Right atrium auricular region (tissue), 2 donors: ENCODE measurements at regions not wholly inside any gene's neighbourhood (a gene's known extent, or its start where the extent isn't known, plus 50 kb on each side); places are given as distances from the start of the nearest gene placed in this dataset.
"Not testable (repeated sequence)": the region's sequence is repeated elsewhere in the genome, so short reads cannot be mapped to it uniquely, and the experiment has no call there.

ENCODE experiments used
- DNase-seq: peaks from one replicate; pipeline ENCODE4 v3.0.0-alpha.2; 2019; ENCODE audit warnings: low spot score
- H3K27ac ChIP-seq, 2 donors: fragments of 200-600 bp; sonication (generic); 1 replicate in 1 of 2; 2 replicates in 1 of 2; pipeline ENCODE4 v1.5.1; 2016 to 2019
- H3K27me3 ChIP-seq, 2 donors: fragments of 200-600 bp; sonication (generic); one replicate each; pipeline versions ENCODE4 v1.5.1 to v1.6.0; 2017 to 2019
- H3K36me3 ChIP-seq: fragments of 200-600 bp; sonication (generic); one replicate; pipeline ENCODE4 v1.5.1; 2016
- H3K4me1 ChIP-seq, 2 donors: fragments of 200-600 bp; sonication (generic); one replicate each; pipeline versions ENCODE4 v1.5.1 to v1.6.0; 2017 to 2019
- H3K4me3 ChIP-seq, 2 donors: fragments of 200-600 bp; sonication (generic); 1 replicate in 1 of 2; 2 replicates in 1 of 2; pipeline ENCODE4 v1.5.1; 2017 to 2019; ENCODE audit warnings: mild to moderate bottlenecking in 1 of 2, moderate library complexity in 1 of 2
- H3K9me3 ChIP-seq, 2 donors: fragments of 200-600 bp; sonication (generic); one replicate each; pipeline ENCODE4 v1.5.1; 2019
- CTCF ChIP-seq, 2 donors: fragments of 200-600 bp; sonication (generic); IDR thresholded peaks; one replicate each; pipeline ENCODE4 v1.5.1; 2019; ENCODE audit warnings: antibody characterized with exemption in 2 of 2

GRCh38 chr3:31105438-31106077 lies 211.1 kb upstream of the GADL1 start:
- Histone ChIP-seq H3K4me1 (no peaks in the 10 kb centered on the region), H3K36me3 (no peaks in the 10 kb centered on the region), H3K9me3 (no peaks in the 10 kb centered on the region), H3K4me3 (no peak overlapping the region), H3K27ac (no peak overlapping the region), H3K27me3 (no peaks in the 10 kb centered on the region)
- DNase-seq, result no peak
- no peak for TF ChIP-seq CTCF (IDR thresholded peaks at IDR 0.05)

GRCh38 chr3:31106204-31106603 lies 211.7 kb upstream of the GADL1 start:
- H3K9me3 ChIP-seq, result no peaks in the 10 kb centered on the region
- no peaks in the 10 kb centered on the region for H3K36me3 ChIP-seq
- no peaks in the 10 kb centered on the region for H3K4me1 ChIP-seq
- no peak for TF ChIP-seq CTCF (IDR thresholded peaks at IDR 0.05)
- no peaks in the 10 kb centered on the region for H3K27me3 ChIP-seq
- no peak overlapping the region for H3K4me3 ChIP-seq
- DNase-seq, result no peak
- H3K27ac ChIP-seq, result no peak overlapping the region

GRCh38 chr3:31106912-31107311 lies 212.5 kb upstream of the GADL1 start:
- no peak overlapping the region for H3K27ac ChIP-seq
- no peaks in the 10 kb centered on the region for H3K36me3 ChIP-seq
- TF ChIP-seq CTCF (IDR thresholded peaks at IDR 0.05), result no peak
- no peak for DNase-seq
- no peaks in the 10 kb centered on the region for H3K9me3 ChIP-seq
- no peaks in the 10 kb centered on the region for H3K4me1 ChIP-seq
- no peaks in the 10 kb centered on the region for H3K27me3 ChIP-seq
- H3K4me3 ChIP-seq, result no peak overlapping the region

GRCh38 chr3:31114929-31115283 lies 220.4 kb upstream of the GADL1 start:
- Histone ChIP-seq H3K36me3 (no peaks in the 10 kb centered on the region), H3K4me1 (no peaks in the 10 kb centered on the region), H3K9me3 (no peaks in the 10 kb centered on the region), H3K27ac (no peak overlapping the region), H3K27me3 (no peaks in the 10 kb centered on the region), H3K4me3 (no peak overlapping the region)
- no peak for DNase-seq
- TF ChIP-seq CTCF (IDR thresholded peaks at IDR 0.05), result no peak

GRCh38 chr3:31115531-31115930 lies 221.1 kb upstream of the GADL1 start:
- not testable (repeated sequence) for H3K9me3 ChIP-seq, H3K27ac ChIP-seq, DNase-seq, H3K4me1 ChIP-seq, H3K36me3 ChIP-seq, H3K4me3 ChIP-seq, H3K27me3 ChIP-seq

GRCh38 chr3:31116651-31117050 lies 222.2 kb upstream of the GADL1 start:
- Histone ChIP-seq H3K9me3 (no peaks in the 10 kb centered on the region), H3K4me3 (no peak overlapping the region), H3K4me1 (no peaks in the 10 kb centered on the region), H3K27me3 (no peaks in the 10 kb centered on the region), H3K27ac (no peak overlapping the region), H3K36me3 (no peaks in the 10 kb centered on the region)
- TF ChIP-seq CTCF (IDR thresholded peaks at IDR 0.05), result no peak
- no peak for DNase-seq
